HG03378 (cell line): ENCODE measurements at regions not wholly inside any gene's neighbourhood (a gene's known extent, or its start where the extent isn't known, plus 50 kb on each side); places are given as distances from the start of the nearest gene placed in this dataset.

Source experiments
- ATAC-seq: cut with Tn5 transposase; IDR thresholded peaks from one replicate; pipeline ENCODE4 v1.9.1; 2021; ENCODE audit warnings: mild to moderate bottlenecking, moderate library complexity; ENCODE audit not compliant: unreplicated experiment

GRCh38 chr22:48018346-48018745 lies 1255.9 kb downstream of the TBC1D22A start:
- ATAC-seq: no peak

GRCh38 chr22:48015701-48016100 lies 1253.3 kb downstream of the TBC1D22A start:
- ATAC-seq: no peak

GRCh38 chr22:48004936-48005335 lies 1242.5 kb downstream of the TBC1D22A start:
- no peak for ATAC-seq

GRCh38 chr22:48004038-48004437 lies 1241.6 kb downstream of the TBC1D22A start:
- ATAC-seq: no peak

GRCh38 chr22:48001101-48001500 lies 1238.7 kb downstream of the TBC1D22A start:
- no peak for ATAC-seq

- no peak for ATAC-seq
Observed at GRCh38 chr22:47997612-47998011, 1235.2 kb downstream of the TBC1D22A start.

GRCh38 chr22:47997052-47997590 lies 1234.7 kb downstream of the TBC1D22A start:
- ATAC-seq: no peak

GRCh38 chr22:47996446-47996857 lies 1234.0 kb downstream of the TBC1D22A start:
- ATAC-seq: no peak

GRCh38 chr22:47995718-47996117 lies 1233.3 kb downstream of the TBC1D22A start:
- no peak for ATAC-seq

- ATAC-seq: no peak
Observed at GRCh38 chr22:47995264-47995627, 1232.8 kb downstream of the TBC1D22A start.

- ATAC-seq: no peak
Observed at GRCh38 chr22:47994601-47995263, 1232.3 kb downstream of the TBC1D22A start.

- no peak for ATAC-seq
Observed at GRCh38 chr22:47994045-47994444, 1231.6 kb downstream of the TBC1D22A start.

GRCh38 chr22:47990481-47990880 lies 1228.0 kb downstream of the TBC1D22A start:
- ATAC-seq: no peak

GRCh38 chr22:47987885-47988515 lies 1225.5 kb downstream of the TBC1D22A start:
- no peak for ATAC-seq

- ATAC-seq: no peak
Observed at GRCh38 chr22:47976219-47976618, 1213.8 kb downstream of the TBC1D22A start.

GRCh38 chr22:47967831-47968230 lies 1205.4 kb downstream of the TBC1D22A start:
- no peak for ATAC-seq

GRCh38 chr22:47966316-47966715 lies 1203.9 kb downstream of the TBC1D22A start:
- no peak for ATAC-seq

- no peak for ATAC-seq
Observed at GRCh38 chr22:47965896-47966295, 1203.4 kb downstream of the TBC1D22A start.

- no peak for ATAC-seq
Observed at GRCh38 chr22:47965066-47965465, 1202.6 kb downstream of the TBC1D22A start.

GRCh38 chr22:47963660-47964059 lies 1201.2 kb downstream of the TBC1D22A start:
- ATAC-seq: no peak

GRCh38 chr22:47957649-47958048 lies 1195.2 kb downstream of the TBC1D22A start:
- ATAC-seq: no peak

GRCh38 chr22:47954107-47954506 lies 1191.7 kb downstream of the TBC1D22A start:
- ATAC-seq: no peak
